GM12878 (cell line): ENCODE measurements at regions not wholly inside any gene's neighbourhood (a gene's known extent, or its start where the extent isn't known, plus 50 kb on each side); places are given as distances from the start of the nearest gene placed in this dataset.

ENCODE experiments used
- ATAC-seq: fragments of 200-7000 bp; cut with Tn5 transposase; 3 replicates; pipeline ENCODE4 v1.9.1; 2020; ENCODE audit warnings: mild to moderate bottlenecking, moderate library complexity
- BruUV-seq: library from RNA; stranded (reverse); fragments of 400-500 nt; replicated peaks from 2 replicates; lab custom pipeline; 2021; lab: Mats Ljungman, UMichigan
- CTCF ChIA-PET: fragments of 300-600 bp; sonication (Branson Sonifier 250); formaldehyde crosslinking; extraction: SDS; loops from one replicate; lab custom pipeline; 2021; ENCODE audit warnings: inconsistent platforms; lab: Yijun Ruan, JAX
- POLR2A ChIA-PET: fragments of 350-600 bp; formaldehyde crosslinking; extraction: SDS; loops from one replicate; lab custom pipeline; 2021; ENCODE audit warnings: inconsistent platforms; lab: Charles Lee
- RAD21 ChIA-PET: fragments of 300-600 bp; sonication (Branson Sonifier 250); formaldehyde crosslinking; loops from one replicate; lab custom pipeline; 2023; ENCODE audit warnings: antibody characterized with exemption; ENCODE audit not compliant: unreplicated experiment; lab: Charles Lee
- SMC1A ChIA-PET: fragments of 300-600 bp; sonication (Branson Sonifier 250); formaldehyde crosslinking; loops from one replicate; lab custom pipeline; 2023; ENCODE audit not compliant: unreplicated experiment, uncharacterized antibody; lab: Charles Lee
- DNase-seq: peaks from one replicate; pipeline ENCODE4 v3.0.0-alpha.2; 2011; ENCODE audit warnings: low read depth, low spot score
- FAIRE-seq: peaks from 3 replicates; lab custom pipeline; 2011; peaks lifted over from hg19 to GRCh38; lab: Jason Lieb, UNC
- H2AFZ ChIP-seq: 2 replicates; pipeline ENCODE4 v1.6.0; 2011; ENCODE audit warnings: low read depth, low read length, control low read depth; ENCODE audit not compliant: control insufficient read depth
- H3K27ac ChIP-seq: 2 replicates; pipeline ENCODE4 v1.5.1; 2011; ENCODE audit warnings: control low read depth; ENCODE audit not compliant: control insufficient read depth, insufficient read depth
- H3K27me3 ChIP-seq, 2 experiments: replicated peaks in 1 of 2; 2 replicates each; pipeline versions ENCODE4 v1.6.0 to v1.6.1; 2011; ENCODE audit warnings: low read length in 1 of 2; ENCODE audit not compliant: control insufficient read depth in 2 of 2, insufficient read depth in 2 of 2
- H3K36me3 ChIP-seq, 2 experiments: 2 replicates each; pipeline ENCODE4 v1.5.1; 2011; ENCODE audit warnings: low read length in 1 of 2; ENCODE audit not compliant: control insufficient read depth in 2 of 2, insufficient read depth in 2 of 2
- H3K4me1 ChIP-seq: 2 replicates; pipeline ENCODE4 v1.6.1; 2011; ENCODE audit warnings: mild to moderate bottlenecking, low read length, moderate library complexity, mixed read lengths; ENCODE audit not compliant: control insufficient read depth, insufficient read depth
- H3K4me2 ChIP-seq: 2 replicates; pipeline ENCODE4 v1.6.0; 2011; ENCODE audit warnings: control low read depth; ENCODE audit not compliant: control insufficient read depth, insufficient read depth
- H3K4me3 ChIP-seq: fragments of 200-600 bp; sonication (generic); 2 replicates; pipeline ENCODE4 v1.5.1; 2016
- H3K79me2 ChIP-seq: 2 replicates; pipeline ENCODE4 v1.6.0; 2011; ENCODE audit warnings: low read length; ENCODE audit not compliant: control insufficient read depth, insufficient read depth
- H3K9ac ChIP-seq: 2 replicates; pipeline ENCODE4 v1.8.0; 2011; ENCODE audit warnings: low read length, control low read depth, mixed read lengths; ENCODE audit not compliant: control insufficient read depth, insufficient read depth
- H3K9me3 ChIP-seq: replicated peaks from 3 replicates; pipeline ENCODE4 v1.5.1; 2011; ENCODE audit warnings: mild to moderate bottlenecking, low read length; ENCODE audit not compliant: control insufficient read depth, insufficient read depth
- H4K20me1 ChIP-seq: 2 replicates; pipeline ENCODE4 v1.6.0; 2011; ENCODE audit not compliant: control insufficient read depth, insufficient read depth
- E4F1 ChIP-seq: fragments of 450-650 bp; IDR thresholded peaks from 2 replicates; pipeline ENCODE4 v1.6.1; 2018; ENCODE audit warnings: borderline replicate concordance, mild to moderate bottlenecking; ENCODE audit not compliant: partially characterized antibody
- EZH2 ChIP-seq: IDR thresholded peaks from 2 replicates; pipeline ENCODE4 v1.6.1; 2012; ENCODE audit warnings: low read depth, mild to moderate bottlenecking, control low read depth, inconsistent platforms, low read length, borderline replicate concordance; ENCODE audit not compliant: control insufficient read depth
- RAD51 ChIP-seq: fragments of 450-650 bp; IDR thresholded peaks from 2 replicates; pipeline ENCODE4 v1.6.1; 2016; ENCODE audit warnings: moderate library complexity, mild to moderate bottlenecking, inconsistent platforms
- WGBS: methylation state at CpG from one replicate; pipeline ENCODE4 v1.1.6; 2016; ENCODE audit warnings: low lambda C conversion rate; ENCODE audit not compliant: insufficient replicate concordance, insufficient coverage; ENCODE audit errors: missing lambda C conversion rate; 5-methylcytosine and 5-hydroxymethylcytosine counted together
- in situ Hi-C: fragments of 300-500 bp; cut with MboI; formaldehyde crosslinking; loops from 9 replicates; pipeline ENCODE4 v1.14.3; 2018; ENCODE audit warnings: mixed read lengths
- intact Hi-C: fragments of 100-400 bp; cut with micrococcal nuclease; formaldehyde crosslinking; loops from one replicate; pipeline ENCODE4 v1.14.2; 2022; ENCODE audit not compliant: unreplicated experiment

- TF ChIP-seq E4F1 (no peak), EZH2 (no peak)
Measured at GRCh38 chr3:167125612-167126407, 254.3 kb downstream of the ZBBX start (continued).

GRCh38 chr3:167120828-167121227 lies 259.3 kb downstream of the ZBBX start:
- Histone ChIP-seq H3K4me2 (no peak overlapping the region), H2AFZ (no peak overlapping the region), H3K36me3 (no peaks in the 10 kb centered on the region), H4K20me1 (no peaks in the 10 kb centered on the region), H3K79me2 (no peaks in the 10 kb centered on the region), H3K27ac (no peak overlapping the region), H3K9me3 (no peaks in the 10 kb centered on the region), H3K9ac (no peak overlapping the region), H3K27me3 (no peaks in the 10 kb centered on the region), H3K4me1 (no peaks in the 10 kb centered on the region), H3K4me3 (no peak overlapping the region)
- CTCF ChIA-PET = interaction anchor here (0.6 kb wide), 1 partner anchor 615 kb away, joined by 3 read pairs; no protein-coding TSS in a partner anchor
- no peak for TF ChIP-seq RAD51
- POLR2A ChIA-PET = no interaction called here
- DNase-seq (no peak), ATAC-seq (no peak), FAIRE-seq (no peak)
- in situ Hi-C loops (no loop called here), intact Hi-C loops (no loop called here)
- 0% methylated on average over 1 of the region's 1 CpG for WGBS
- BruUV-seq = no TSS peak
- SMC1A ChIA-PET = interaction anchor here (2.3 kb wide), 1 partner anchor 19 kb away, joined by 7 read pairs; no protein-coding TSS in a partner anchor
- RAD21 ChIA-PET = no interaction called here
